HepG2 (cell line): ENCODE measurements at regions not wholly inside any gene's neighbourhood (a gene's known extent, or its start where the extent isn't known, plus 50 kb on each side); places are given as distances from the start of the nearest gene placed in this dataset.

Experiments used
- AGO2 ChIP-seq: fragments of 200-400 bp; formaldehyde crosslinking; optimal IDR thresholded peaks from 2 replicates; pipeline ENCODE3; 2017; ENCODE audit warnings: mild to moderate bottlenecking, low read depth, low read length, moderate library complexity
- KDM5B ChIP-seq: sonication (generic); formaldehyde crosslinking; IDR thresholded peaks from 2 replicates; pipeline ENCODE4 v1.4.0; 2020; ENCODE audit warnings: missing genetic modification reagents, mild to moderate bottlenecking, borderline replicate concordance
- MED1 ChIP-seq: sonication (generic); formaldehyde crosslinking; IDR thresholded peaks from 2 replicates; pipeline ENCODE4 v1.4.0; 2020; ENCODE audit warnings: missing genetic modification reagents
- PHB2 ChIP-seq: fragments of 450-650 bp; IDR thresholded peaks from 2 replicates; pipeline ENCODE4 v1.6.1; 2018; ENCODE audit not compliant: partially characterized antibody
- SCMH1 ChIP-seq: sonication (generic); formaldehyde crosslinking; IDR thresholded peaks from 2 replicates; pipeline ENCODE4 v1.9.0; 2021; ENCODE audit warnings: missing genetic modification reagents, mild to moderate bottlenecking, borderline replicate concordance
- ZBTB1 ChIP-seq: sonication (generic); formaldehyde crosslinking; IDR thresholded peaks from 2 replicates; pipeline ENCODE4 v1.4.0; 2020; ENCODE audit warnings: missing genetic modification reagents, borderline replicate concordance
- ZNF260 ChIP-seq: sonication (generic); formaldehyde crosslinking; IDR thresholded peaks from 2 replicates; pipeline ENCODE4 v1.4.0; 2020; ENCODE audit warnings: missing genetic modification reagents, low read depth, mild to moderate bottlenecking, borderline replicate concordance
- ZNF354B ChIP-seq: sonication (generic); formaldehyde crosslinking; IDR thresholded peaks from 2 replicates; pipeline ENCODE4 v1.8.0; 2022; ENCODE audit warnings: mild to moderate bottlenecking, missing genetic modification reagents
- TF ChIP-seq, protein P1 (sequence below): sonication (generic); formaldehyde crosslinking; IDR thresholded peaks from 2 replicates; pipeline ENCODE4 v1.5.1; 2020; ENCODE audit warnings: mild to moderate bottlenecking, missing genetic modification reagents, borderline replicate concordance
- TF ChIP-seq, protein P2 (sequence below): sonication (generic); formaldehyde crosslinking; IDR thresholded peaks from 2 replicates; pipeline ENCODE4 v1.4.0; 2020; ENCODE audit warnings: low read depth, missing genetic modification reagents

DNA sequence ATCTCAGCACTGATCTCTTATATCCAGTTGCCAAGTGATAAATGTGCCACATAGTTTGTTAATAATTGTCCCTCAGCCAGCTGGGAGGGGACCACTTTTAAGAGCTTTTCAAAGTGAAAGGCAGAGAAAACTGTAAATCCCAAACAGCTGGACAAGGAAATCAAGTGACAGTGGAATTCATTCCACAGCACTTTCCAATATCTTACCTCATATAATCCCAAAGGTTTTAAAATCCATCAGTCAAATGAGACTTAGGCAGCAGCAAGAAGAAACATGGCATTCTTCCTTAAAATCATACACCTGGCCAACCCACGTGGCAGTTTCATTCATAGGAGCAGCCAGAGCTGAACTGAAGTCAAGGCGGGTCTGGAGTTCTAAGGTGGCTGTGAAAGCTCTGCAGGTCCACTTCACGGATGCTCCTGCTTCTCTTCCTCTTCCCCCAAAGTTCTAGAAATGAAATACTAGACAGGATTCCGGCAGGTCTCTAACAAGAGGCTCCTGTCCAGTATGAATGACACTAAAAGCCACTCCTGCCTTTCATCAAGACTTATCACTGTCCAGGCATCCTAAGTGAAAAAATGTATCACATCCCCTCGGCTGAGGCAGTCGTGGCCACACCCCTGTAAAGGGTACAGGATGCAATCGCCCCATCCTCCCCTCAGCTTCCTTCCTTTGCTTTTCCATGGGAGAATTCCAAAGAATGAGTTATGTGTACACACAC lies 190.4 kb upstream of the STK17B start (continued):
- TF ChIP-seq, protein P1, sequence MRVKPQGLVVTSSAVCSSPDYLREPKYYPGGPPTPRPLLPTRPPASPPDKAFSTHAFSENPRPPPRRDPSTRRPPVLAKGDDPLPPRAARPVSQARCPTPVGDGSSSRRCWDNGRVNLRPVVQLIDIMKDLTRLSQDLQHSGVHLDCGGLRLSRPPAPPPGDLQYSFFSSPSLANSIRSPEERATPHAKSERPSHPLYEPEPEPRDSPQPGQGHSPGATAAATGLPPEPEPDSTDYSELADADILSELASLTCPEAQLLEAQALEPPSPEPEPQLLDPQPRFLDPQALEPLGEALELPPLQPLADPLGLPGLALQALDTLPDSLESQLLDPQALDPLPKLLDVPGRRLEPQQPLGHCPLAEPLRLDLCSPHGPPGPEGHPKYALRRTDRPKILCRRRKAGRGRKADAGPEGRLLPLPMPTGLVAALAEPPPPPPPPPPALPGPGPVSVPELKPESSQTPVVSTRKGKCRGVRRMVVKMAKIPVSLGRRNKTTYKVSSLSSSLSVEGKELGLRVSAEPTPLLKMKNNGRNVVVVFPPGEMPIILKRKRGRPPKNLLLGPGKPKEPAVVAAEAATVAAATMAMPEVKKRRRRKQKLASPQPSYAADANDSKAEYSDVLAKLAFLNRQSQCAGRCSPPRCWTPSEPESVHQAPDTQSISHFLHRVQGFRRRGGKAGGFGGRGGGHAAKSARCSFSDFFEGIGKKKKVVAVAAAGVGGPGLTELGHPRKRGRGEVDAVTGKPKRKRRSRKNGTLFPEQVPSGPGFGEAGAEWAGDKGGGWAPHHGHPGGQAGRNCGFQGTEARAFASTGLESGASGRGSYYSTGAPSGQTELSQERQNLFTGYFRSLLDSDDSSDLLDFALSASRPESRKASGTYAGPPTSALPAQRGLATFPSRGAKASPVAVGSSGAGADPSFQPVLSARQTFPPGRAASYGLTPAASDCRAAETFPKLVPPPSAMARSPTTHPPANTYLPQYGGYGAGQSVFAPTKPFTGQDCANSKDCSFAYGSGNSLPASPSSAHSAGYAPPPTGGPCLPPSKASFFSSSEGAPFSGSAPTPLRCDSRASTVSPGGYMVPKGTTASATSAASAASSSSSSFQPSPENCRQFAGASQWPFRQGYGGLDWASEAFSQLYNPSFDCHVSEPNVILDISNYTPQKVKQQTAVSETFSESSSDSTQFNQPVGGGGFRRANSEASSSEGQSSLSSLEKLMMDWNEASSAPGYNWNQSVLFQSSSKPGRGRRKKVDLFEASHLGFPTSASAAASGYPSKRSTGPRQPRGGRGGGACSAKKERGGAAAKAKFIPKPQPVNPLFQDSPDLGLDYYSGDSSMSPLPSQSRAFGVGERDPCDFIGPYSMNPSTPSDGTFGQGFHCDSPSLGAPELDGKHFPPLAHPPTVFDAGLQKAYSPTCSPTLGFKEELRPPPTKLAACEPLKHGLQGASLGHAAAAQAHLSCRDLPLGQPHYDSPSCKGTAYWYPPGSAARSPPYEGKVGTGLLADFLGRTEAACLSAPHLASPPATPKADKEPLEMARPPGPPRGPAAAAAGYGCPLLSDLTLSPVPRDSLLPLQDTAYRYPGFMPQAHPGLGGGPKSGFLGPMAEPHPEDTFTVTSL: no peak
- TF ChIP-seq KDM5B (CRISPR knock-in tag) (no peak), ZNF354B (CRISPR knock-in tag) (no peak), MED1 (CRISPR knock-in tag) (no peak), ZNF260 (CRISPR knock-in tag) (no peak), AGO2 (no peak), PHB2 (no peak), ZBTB1 (no peak), SCMH1 (no peak)
- TF ChIP-seq, protein P2, sequence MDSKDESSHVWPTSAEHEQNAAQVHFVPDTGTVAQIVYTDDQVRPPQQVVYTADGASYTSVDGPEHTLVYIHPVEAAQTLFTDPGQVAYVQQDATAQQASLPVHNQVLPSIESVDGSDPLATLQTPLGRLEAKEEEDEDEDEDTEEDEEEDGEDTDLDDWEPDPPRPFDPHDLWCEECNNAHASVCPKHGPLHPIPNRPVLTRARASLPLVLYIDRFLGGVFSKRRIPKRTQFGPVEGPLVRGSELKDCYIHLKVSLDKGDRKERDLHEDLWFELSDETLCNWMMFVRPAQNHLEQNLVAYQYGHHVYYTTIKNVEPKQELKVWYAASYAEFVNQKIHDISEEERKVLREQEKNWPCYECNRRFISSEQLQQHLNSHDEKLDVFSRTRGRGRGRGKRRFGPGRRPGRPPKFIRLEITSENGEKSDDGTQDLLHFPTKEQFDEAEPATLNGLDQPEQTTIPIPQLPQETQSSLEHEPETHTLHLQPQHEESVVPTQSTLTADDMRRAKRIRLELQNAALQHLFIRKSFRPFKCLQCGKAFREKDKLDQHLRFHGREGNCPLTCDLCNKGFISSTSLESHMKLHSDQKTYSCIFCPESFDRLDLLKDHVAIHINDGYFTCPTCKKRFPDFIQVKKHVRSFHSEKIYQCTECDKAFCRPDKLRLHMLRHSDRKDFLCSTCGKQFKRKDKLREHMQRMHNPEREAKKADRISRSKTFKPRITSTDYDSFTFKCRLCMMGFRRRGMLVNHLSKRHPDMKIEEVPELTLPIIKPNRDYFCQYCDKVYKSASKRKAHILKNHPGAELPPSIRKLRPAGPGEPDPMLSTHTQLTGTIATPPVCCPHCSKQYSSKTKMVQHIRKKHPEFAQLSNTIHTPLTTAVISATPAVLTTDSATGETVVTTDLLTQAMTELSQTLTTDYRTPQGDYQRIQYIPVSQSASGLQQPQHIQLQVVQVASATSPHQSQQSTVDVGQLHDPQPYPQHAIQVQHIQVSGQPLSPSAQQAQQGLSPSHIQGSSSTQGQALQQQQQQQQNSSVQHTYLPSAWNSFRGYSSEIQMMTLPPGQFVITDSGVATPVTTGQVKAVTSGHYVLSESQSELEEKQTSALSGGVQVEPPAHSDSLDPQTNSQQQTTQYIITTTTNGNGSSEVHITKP: no peak
